H9 (cell line): ENCODE measurements at regions not wholly inside any gene's neighbourhood (a gene's known extent, or its start where the extent isn't known, plus 50 kb on each side); places are given as distances from the start of the nearest gene placed in this dataset.

Experiments
- DNase-seq: peaks from one replicate; pipeline ENCODE4 v3.0.0-alpha.2; 2017
- H2AFZ ChIP-seq: one replicate; pipeline ENCODE4 v1.6.1; 2013; ENCODE audit warnings: mild to moderate bottlenecking, low read length, control low read depth, moderate library complexity
- H2AK5ac ChIP-seq: 2 replicates; pipeline ENCODE4 v1.6.1; 2013; ENCODE audit warnings: low read length, control low read depth, mixed read lengths; ENCODE audit not compliant: insufficient read length
- H2BK120ac ChIP-seq: one replicate; pipeline ENCODE4 v1.6.1; 2013; ENCODE audit warnings: low read depth, mild to moderate bottlenecking, low read length, control low read depth, inconsistent platforms; ENCODE audit not compliant: poor library complexity, severe bottlenecking
- H2BK12ac ChIP-seq: 2 replicates; pipeline ENCODE4 v1.6.1; 2013; ENCODE audit warnings: low read length, control low read depth, mixed read lengths, low read depth; ENCODE audit not compliant: insufficient read length
- H2BK15ac ChIP-seq: 2 replicates; pipeline ENCODE4 v1.6.1; 2013; ENCODE audit warnings: low read depth, low read length, control low read depth
- H2BK20ac ChIP-seq: one replicate; pipeline ENCODE4 v1.6.1; 2013; ENCODE audit warnings: low read depth, mild to moderate bottlenecking, low read length, control low read depth, inconsistent platforms; ENCODE audit not compliant: poor library complexity, severe bottlenecking
- H2BK5ac ChIP-seq: 2 replicates; pipeline ENCODE4 v1.6.1; 2013; ENCODE audit warnings: low read length, control low read depth, mixed read lengths; ENCODE audit not compliant: insufficient read length
- H3K14ac ChIP-seq: 2 replicates; pipeline ENCODE4 v1.6.1; 2013; ENCODE audit warnings: low read length, control low read depth; ENCODE audit not compliant: insufficient read depth
- H3K18ac ChIP-seq: 2 replicates; pipeline ENCODE4 v1.6.1; 2013; ENCODE audit warnings: low read depth, mild to moderate bottlenecking, mixed read lengths, low read length, control low read depth; ENCODE audit not compliant: insufficient read length
- H3K23ac ChIP-seq: 2 replicates; pipeline ENCODE4 v1.6.1; 2013; ENCODE audit warnings: low read length, control low read depth, mixed read lengths, low read depth; ENCODE audit not compliant: insufficient read length
- H3K23me2 ChIP-seq: 2 replicates; pipeline ENCODE4 v1.6.1; 2013; ENCODE audit warnings: low read depth, mild to moderate bottlenecking, mixed read lengths, low read length, control low read depth; ENCODE audit not compliant: insufficient read length, poor library complexity, severe bottlenecking
- H3K27ac ChIP-seq: 2 replicates; pipeline ENCODE4 v1.5.1; 2013; ENCODE audit warnings: low read length, control low read depth, mixed read lengths, low read depth; ENCODE audit not compliant: insufficient read length
- H3K27me3 ChIP-seq: 2 replicates; pipeline ENCODE4 v1.6.1; 2013; ENCODE audit warnings: low read length, control low read depth, inconsistent platforms; ENCODE audit not compliant: insufficient read depth
- H3K4ac ChIP-seq: 2 replicates; pipeline ENCODE4 v1.6.1; 2013; ENCODE audit warnings: low read depth, mild to moderate bottlenecking, control low read depth, inconsistent platforms, low read length, moderate library complexity
- H3K4me1 ChIP-seq: 2 replicates; pipeline ENCODE4 v1.6.1; 2013; ENCODE audit warnings: low read length, control low read depth, inconsistent platforms; ENCODE audit not compliant: insufficient read depth
- H3K4me2 ChIP-seq: 2 replicates; pipeline ENCODE4 v1.6.1; 2013; ENCODE audit warnings: low read length, control low read depth, mixed read lengths; ENCODE audit not compliant: insufficient read length, insufficient read depth
- H3K56ac ChIP-seq: 2 replicates; pipeline ENCODE4 v1.6.1; 2013; ENCODE audit warnings: low read depth, mild to moderate bottlenecking, mixed read lengths, low read length, control low read depth; ENCODE audit not compliant: insufficient read length
- H3K79me1 ChIP-seq: 2 replicates; pipeline ENCODE4 v1.6.1; 2013; ENCODE audit warnings: low read depth, mild to moderate bottlenecking, moderate library complexity, low read length, control low read depth, inconsistent platforms; ENCODE audit not compliant: insufficient read depth, poor library complexity, severe bottlenecking
- H3K79me2 ChIP-seq: 2 replicates; pipeline ENCODE4 v1.6.1; 2013; ENCODE audit warnings: low read length, control low read depth, inconsistent platforms; ENCODE audit not compliant: insufficient read depth
- H3K9ac ChIP-seq: 2 replicates; pipeline ENCODE4 v1.6.1; 2013; ENCODE audit warnings: low read length, control low read depth, mixed read lengths; ENCODE audit not compliant: insufficient read length; ENCODE audit errors: extremely low read depth
- H3K9me3 ChIP-seq: one replicate; pipeline ENCODE4 v1.6.1; 2013; ENCODE audit warnings: low read depth, low read length, inconsistent platforms; ENCODE audit not compliant: control insufficient read depth
- H3T11ph ChIP-seq: one replicate; pipeline ENCODE4 v1.6.1; 2013; ENCODE audit warnings: mild to moderate bottlenecking, low read length, control low read depth, inconsistent platforms
- H4K20me1 ChIP-seq: one replicate; pipeline ENCODE4 v1.6.1; 2013; ENCODE audit not compliant: control insufficient read depth, insufficient read length, insufficient read depth
- H4K5ac ChIP-seq: 2 replicates; pipeline ENCODE4 v1.6.1; 2013; ENCODE audit warnings: low read depth, mild to moderate bottlenecking, mixed read lengths, low read length, control low read depth; ENCODE audit not compliant: insufficient read length
- H4K8ac ChIP-seq: replicated peaks from 2 replicates; pipeline ENCODE4 v1.6.1; 2013; ENCODE audit warnings: low read length, control low read depth, mixed read lengths, low read depth; ENCODE audit not compliant: insufficient read length
- H4K91ac ChIP-seq: 2 replicates; pipeline ENCODE4 v1.6.1; 2013; ENCODE audit warnings: low read depth, mild to moderate bottlenecking, moderate library complexity, mixed read lengths, low read length, control low read depth; ENCODE audit not compliant: insufficient read length
- H3K27ac Mint-ChIP-seq, 3 experiments: 2 replicates in 2 of 3; 3 replicates in 1 of 3; pipeline ENCODE4 v1.8.0; 2020 to 2021; ENCODE audit warnings: mixed read lengths in 3 of 3, mild to moderate bottlenecking in 1 of 3, moderate library complexity in 1 of 3
- H3K27me3 Mint-ChIP-seq: 2 replicates; pipeline ENCODE4 v1.8.0; 2021; ENCODE audit warnings: low read depth, mild to moderate bottlenecking, moderate library complexity, mixed read lengths
- H3K36me3 Mint-ChIP-seq, 3 experiments: 2 replicates in 2 of 3; 3 replicates in 1 of 3; pipeline ENCODE4 v1.8.0; 2020 to 2021; ENCODE audit warnings: low read depth in 3 of 3, mixed read lengths in 3 of 3; ENCODE audit not compliant: insufficient read depth in 1 of 3
- H3K4me1 Mint-ChIP-seq, 2 experiments: 2 replicates each; pipeline ENCODE4 v1.8.0; 2020; ENCODE audit warnings: mixed read lengths in 2 of 2
- H3K4me3 Mint-ChIP-seq, 2 experiments: 2 replicates in 1 of 2; 3 replicates in 1 of 2; pipeline ENCODE4 v1.8.0; 2020 to 2021; ENCODE audit warnings: mild to moderate bottlenecking in 2 of 2, mixed read lengths in 2 of 2, moderate library complexity in 1 of 2
- H3K9me3 Mint-ChIP-seq, 2 experiments: 2 replicates in 1 of 2; 3 replicates in 1 of 2; pipeline ENCODE4 v1.8.0; 2020; ENCODE audit warnings: mild to moderate bottlenecking in 2 of 2, mixed read lengths in 2 of 2, moderate library complexity in 1 of 2
- TF ChIP-seq, protein P1 (sequence below): fragments of 200-600 bp; sonication (generic); conservative IDR thresholded peaks from 3 replicates; pipeline ENCODE4 v1.8.0; 2021; ENCODE audit warnings: antibody characterized with exemption, mild to moderate bottlenecking

DNA sequence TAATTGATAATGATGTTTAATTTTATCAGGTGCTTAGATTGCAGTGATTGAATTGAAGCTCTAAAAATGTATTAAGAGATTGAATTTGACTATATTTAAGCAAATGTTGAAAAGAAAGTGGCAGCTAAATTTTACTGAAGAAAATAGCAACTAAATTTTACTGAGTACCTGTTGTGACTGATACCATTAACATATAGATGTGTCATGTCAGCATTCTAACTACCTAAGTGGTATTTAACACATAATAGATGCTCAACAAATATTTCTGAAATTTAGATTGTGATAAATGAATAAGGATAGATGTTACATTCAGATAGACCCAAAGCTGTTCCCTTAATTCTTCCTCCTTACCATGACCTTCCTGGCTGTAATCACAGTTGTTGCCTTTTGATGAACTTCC is 350.9 kb upstream of the VWC2 start:
- Histone ChIP-seq H3K56ac (no peak overlapping the region), H3K18ac (no peak overlapping the region), H2BK5ac (no peak overlapping the region), H4K91ac (no peak overlapping the region), H3K9me3 (no peaks in the 10 kb centered on the region), H4K5ac (no peak overlapping the region), H3K4me1 (no peaks in the 10 kb centered on the region), H3K4me2 (no peak overlapping the region), H3K23ac (no peak overlapping the region), H2AK5ac (no peak overlapping the region), H3K14ac (no peak overlapping the region), H3K23me2 (no peaks in the 10 kb centered on the region), H3K79me1 (no peaks in the 10 kb centered on the region), H3T11ph (no peak overlapping the region), H2BK20ac (no peak overlapping the region), H2BK12ac (no peak overlapping the region), H2BK15ac (no peak overlapping the region), H3K27me3 (no peaks in the 10 kb centered on the region), H2AFZ (no peak overlapping the region), H4K20me1 (no peaks in the 10 kb centered on the region), H3K9ac (no peak overlapping the region), H4K8ac (no peak overlapping the region), H3K4ac (no peak overlapping the region), H2BK120ac (no peak overlapping the region), H3K27ac (no peak overlapping the region), H3K79me2 (no peaks in the 10 kb centered on the region)
- peaks cover 0 to 4% of the 10 kb centered on the region in 2 experiments; a peak in 2 of 4 replicates for H3K4me1 Mint-ChIP-seq
- H3K27me3 Mint-ChIP-seq: no peaks in the 10 kb centered on the region
- TF ChIP-seq, protein P1, sequence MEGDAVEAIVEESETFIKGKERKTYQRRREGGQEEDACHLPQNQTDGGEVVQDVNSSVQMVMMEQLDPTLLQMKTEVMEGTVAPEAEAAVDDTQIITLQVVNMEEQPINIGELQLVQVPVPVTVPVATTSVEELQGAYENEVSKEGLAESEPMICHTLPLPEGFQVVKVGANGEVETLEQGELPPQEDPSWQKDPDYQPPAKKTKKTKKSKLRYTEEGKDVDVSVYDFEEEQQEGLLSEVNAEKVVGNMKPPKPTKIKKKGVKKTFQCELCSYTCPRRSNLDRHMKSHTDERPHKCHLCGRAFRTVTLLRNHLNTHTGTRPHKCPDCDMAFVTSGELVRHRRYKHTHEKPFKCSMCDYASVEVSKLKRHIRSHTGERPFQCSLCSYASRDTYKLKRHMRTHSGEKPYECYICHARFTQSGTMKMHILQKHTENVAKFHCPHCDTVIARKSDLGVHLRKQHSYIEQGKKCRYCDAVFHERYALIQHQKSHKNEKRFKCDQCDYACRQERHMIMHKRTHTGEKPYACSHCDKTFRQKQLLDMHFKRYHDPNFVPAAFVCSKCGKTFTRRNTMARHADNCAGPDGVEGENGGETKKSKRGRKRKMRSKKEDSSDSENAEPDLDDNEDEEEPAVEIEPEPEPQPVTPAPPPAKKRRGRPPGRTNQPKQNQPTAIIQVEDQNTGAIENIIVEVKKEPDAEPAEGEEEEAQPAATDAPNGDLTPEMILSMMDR: no peak
- no peaks in the 10 kb centered on the region for H3K9me3 Mint-ChIP-seq
- no peak overlapping the region for H3K27ac Mint-ChIP-seq
- DNase-seq: no peak
- no peaks in the 10 kb centered on the region for H3K36me3 Mint-ChIP-seq
- H3K4me3 Mint-ChIP-seq: no peak overlapping the region
